Chondrocyte (in vitro differentiated cells): ENCODE measurements at regions not wholly inside any gene's neighbourhood (a gene's known extent, or its start where the extent isn't known, plus 50 kb on each side); places are given as distances from the start of the nearest gene placed in this dataset.

Source experiments
- DNase-seq: peaks from one replicate; pipeline ENCODE4 v3.0.0; 2021; ENCODE audit warnings: mixed read lengths, low spot score
- H3K27ac Mint-ChIP-seq: one replicate; pipeline ENCODE4 v1.8.0; 2021; ENCODE audit warnings: mild to moderate bottlenecking, moderate library complexity, mixed read lengths; ENCODE audit not compliant: unreplicated experiment
- H3K27me3 Mint-ChIP-seq: 2 replicates; pipeline ENCODE4 v1.8.0; 2021; ENCODE audit warnings: low read depth, mixed read lengths
- H3K36me3 Mint-ChIP-seq: 2 replicates; pipeline ENCODE4 v1.8.0; 2021; ENCODE audit warnings: low read depth, mixed read lengths
- H3K4me1 Mint-ChIP-seq: 2 replicates; pipeline ENCODE4 v1.8.0; 2021; ENCODE audit warnings: low read depth, mild to moderate bottlenecking, mixed read lengths
- H3K4me3 Mint-ChIP-seq: one replicate; pipeline ENCODE4 v1.8.0; 2021; ENCODE audit warnings: mild to moderate bottlenecking, moderate library complexity, mixed read lengths; ENCODE audit not compliant: unreplicated experiment
- H3K9me3 Mint-ChIP-seq: 2 replicates; pipeline ENCODE4 v1.8.0; 2021; ENCODE audit warnings: low read depth, mixed read lengths
- TF ChIP-seq, protein P1 (sequence below): fragments of 200-600 bp; sonication (generic); IDR thresholded peaks from 2 replicates; pipeline ENCODE4 v1.5.0; 2021; ENCODE audit warnings: antibody characterized with exemption, mild to moderate bottlenecking, moderate library complexity

DNA sequence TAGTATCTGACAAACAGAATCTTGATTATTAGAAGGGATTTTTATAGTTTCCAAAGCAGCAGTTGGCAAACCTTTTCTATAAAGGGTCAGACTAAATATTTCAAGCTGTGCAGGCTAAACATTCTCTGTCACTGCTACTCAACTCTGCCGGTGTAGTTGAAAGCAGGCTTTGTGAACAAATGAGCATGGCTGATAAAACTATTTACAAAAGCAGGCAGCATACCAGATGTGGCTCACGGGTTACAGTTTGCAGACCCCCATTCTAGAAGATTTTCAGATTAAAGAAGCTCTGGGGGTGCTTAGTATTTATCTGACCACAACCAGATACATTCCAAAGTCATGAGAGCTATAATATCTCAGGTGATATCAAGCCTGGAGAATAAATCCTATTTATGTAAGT is 1017.5 kb downstream of the SORCS1 start:
- TF ChIP-seq, protein P1, sequence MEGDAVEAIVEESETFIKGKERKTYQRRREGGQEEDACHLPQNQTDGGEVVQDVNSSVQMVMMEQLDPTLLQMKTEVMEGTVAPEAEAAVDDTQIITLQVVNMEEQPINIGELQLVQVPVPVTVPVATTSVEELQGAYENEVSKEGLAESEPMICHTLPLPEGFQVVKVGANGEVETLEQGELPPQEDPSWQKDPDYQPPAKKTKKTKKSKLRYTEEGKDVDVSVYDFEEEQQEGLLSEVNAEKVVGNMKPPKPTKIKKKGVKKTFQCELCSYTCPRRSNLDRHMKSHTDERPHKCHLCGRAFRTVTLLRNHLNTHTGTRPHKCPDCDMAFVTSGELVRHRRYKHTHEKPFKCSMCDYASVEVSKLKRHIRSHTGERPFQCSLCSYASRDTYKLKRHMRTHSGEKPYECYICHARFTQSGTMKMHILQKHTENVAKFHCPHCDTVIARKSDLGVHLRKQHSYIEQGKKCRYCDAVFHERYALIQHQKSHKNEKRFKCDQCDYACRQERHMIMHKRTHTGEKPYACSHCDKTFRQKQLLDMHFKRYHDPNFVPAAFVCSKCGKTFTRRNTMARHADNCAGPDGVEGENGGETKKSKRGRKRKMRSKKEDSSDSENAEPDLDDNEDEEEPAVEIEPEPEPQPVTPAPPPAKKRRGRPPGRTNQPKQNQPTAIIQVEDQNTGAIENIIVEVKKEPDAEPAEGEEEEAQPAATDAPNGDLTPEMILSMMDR: no peak
- DNase-seq: no peak
- H3K4me3 Mint-ChIP-seq: no peak overlapping the region

DNA sequence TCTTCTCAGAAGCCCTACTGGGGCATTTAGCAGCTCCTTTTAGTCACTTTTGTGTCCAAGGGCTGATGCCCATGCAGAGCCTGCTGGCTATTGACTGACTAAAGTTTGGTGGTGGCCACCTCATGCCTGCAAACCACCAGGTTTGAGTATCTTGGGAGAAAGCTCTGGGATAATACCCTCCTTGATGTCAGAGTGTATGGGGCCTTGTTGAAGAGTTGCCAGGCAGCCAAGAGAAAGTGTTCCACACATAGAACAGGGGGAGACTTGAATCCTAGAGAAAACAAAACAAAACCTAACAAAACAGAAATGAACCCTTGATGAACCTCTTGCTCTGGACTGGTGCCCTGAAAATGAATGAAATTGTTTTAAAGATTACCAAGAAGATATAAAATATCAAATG is 1024.6 kb downstream of the SORCS1 start:
- no peaks in the 10 kb centered on the region for H3K36me3 Mint-ChIP-seq
- H3K4me3 Mint-ChIP-seq: no peak overlapping the region
- DNase-seq: no peak
- no peak overlapping the region for H3K27ac Mint-ChIP-seq
- H3K4me1 Mint-ChIP-seq: no peaks in the 10 kb centered on the region
- TF ChIP-seq, protein P1: no peak
- no peaks in the 10 kb centered on the region for H3K27me3 Mint-ChIP-seq
- H3K9me3 Mint-ChIP-seq: no peaks in the 10 kb centered on the region

More for the DNA sequence above, 1017.5 kb downstream of the SORCS1 start:
- peaks cover 7% of the 10 kb centered on the region for H3K9me3 Mint-ChIP-seq
- no peaks in the 10 kb centered on the region for H3K4me1 Mint-ChIP-seq
- H3K27ac Mint-ChIP-seq: no peak overlapping the region
- H3K27me3 Mint-ChIP-seq: no peaks in the 10 kb centered on the region
- no peaks in the 10 kb centered on the region for H3K36me3 Mint-ChIP-seq

DNA sequence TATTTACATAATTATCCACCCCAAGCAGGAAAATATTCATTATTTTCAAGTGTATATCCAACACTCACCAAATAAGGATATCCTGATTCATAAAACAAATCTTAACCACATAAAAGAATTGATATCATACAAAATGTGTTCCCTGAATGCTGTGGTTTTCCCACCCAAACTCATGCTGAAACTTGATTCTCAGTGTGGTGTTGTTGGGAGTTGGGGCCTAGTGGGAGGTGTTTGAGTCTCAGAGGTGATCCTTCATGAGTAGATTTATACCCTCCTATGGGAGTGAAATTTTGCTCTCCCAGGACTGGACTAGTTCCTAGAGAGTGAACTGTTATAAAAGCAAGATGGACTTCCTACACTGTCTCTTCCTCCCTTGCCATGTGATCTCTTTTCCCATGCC is 1028.3 kb downstream of the SORCS1 start:
- no peaks in the 10 kb centered on the region for H3K27me3 Mint-ChIP-seq
- H3K9me3 Mint-ChIP-seq: no peaks in the 10 kb centered on the region
- TF ChIP-seq, protein P1: no peak
- no peak overlapping the region for H3K4me3 Mint-ChIP-seq
- DNase-seq: no peak
- no peak overlapping the region for H3K27ac Mint-ChIP-seq
- no peaks in the 10 kb centered on the region for H3K4me1 Mint-ChIP-seq
- H3K36me3 Mint-ChIP-seq: no peaks in the 10 kb centered on the region

DNA sequence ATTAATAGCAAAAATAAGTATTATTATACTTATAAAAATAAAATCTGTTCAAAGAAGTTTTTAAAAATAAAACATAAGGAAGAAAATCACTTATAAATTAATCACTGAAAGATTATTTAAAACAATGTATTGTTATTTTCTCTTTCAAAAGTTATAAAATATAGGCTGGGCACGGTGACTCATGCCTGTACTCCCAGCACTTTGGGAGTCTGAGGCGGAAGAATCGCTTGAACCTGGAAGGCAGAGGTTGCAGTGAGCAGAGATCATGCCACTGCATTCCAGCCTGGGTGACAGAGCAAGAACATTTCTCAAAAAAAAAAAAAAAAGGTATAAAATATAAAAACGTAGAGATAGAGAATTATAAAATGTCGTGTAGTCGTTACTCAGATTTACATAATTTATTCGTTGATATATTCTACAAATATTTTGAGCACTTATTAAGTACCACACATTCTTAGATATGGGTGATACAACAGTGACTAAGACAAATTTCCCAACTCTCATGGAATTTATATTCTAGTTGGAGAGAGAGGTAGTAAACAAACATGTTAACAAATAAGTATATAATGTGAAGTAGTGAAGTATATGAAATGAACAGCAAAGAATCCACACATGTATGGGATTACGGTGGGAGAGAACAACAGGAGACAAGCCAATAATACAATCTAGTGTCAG is 1030.0 kb downstream of the SORCS1 start:
- no peaks in the 10 kb centered on the region for H3K4me1 Mint-ChIP-seq
- no peaks in the 10 kb centered on the region for H3K9me3 Mint-ChIP-seq
- H3K27ac Mint-ChIP-seq: no peak overlapping the region
- H3K4me3 Mint-ChIP-seq: no peak overlapping the region
- TF ChIP-seq, protein P1: no peak
- DNase-seq: no peak
- H3K27me3 Mint-ChIP-seq: no peaks in the 10 kb centered on the region
- H3K36me3 Mint-ChIP-seq: no peaks in the 10 kb centered on the region

DNA sequence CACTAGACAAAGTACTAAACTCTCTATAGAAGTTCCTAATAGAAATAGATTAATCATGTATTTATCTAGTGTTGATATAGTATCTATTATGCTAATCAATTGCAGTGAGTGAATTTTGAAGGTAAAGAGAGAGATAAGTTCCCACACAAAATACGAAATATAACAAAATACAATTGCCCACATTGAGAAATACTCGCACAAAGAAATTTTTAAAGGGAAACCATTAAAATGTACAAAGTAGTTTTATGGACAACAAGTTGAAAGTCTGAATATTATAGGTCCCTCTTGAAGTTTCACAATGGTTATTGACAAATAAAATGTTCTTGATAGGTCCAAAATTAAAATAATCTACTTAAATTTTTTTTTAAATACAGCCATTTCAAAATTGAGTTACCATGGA is 1031.1 kb downstream of the SORCS1 start:
- no peaks in the 10 kb centered on the region for H3K4me1 Mint-ChIP-seq
- TF ChIP-seq, protein P1: no peak
- H3K27ac Mint-ChIP-seq: no peak overlapping the region
- H3K9me3 Mint-ChIP-seq: no peaks in the 10 kb centered on the region
- no peak for DNase-seq
- no peaks in the 10 kb centered on the region for H3K36me3 Mint-ChIP-seq
- H3K27me3 Mint-ChIP-seq: no peaks in the 10 kb centered on the region
- no peak overlapping the region for H3K4me3 Mint-ChIP-seq
